Esophagus muscularis mucosa (tissue), 3 donors: ENCODE measurements at regions not wholly inside any gene's neighbourhood (a gene's known extent, or its start where the extent isn't known, plus 50 kb on each side); places are given as distances from the start of the nearest gene placed in this dataset.

Experiments used
- CTCF ChIP-seq, 3 experiments: fragments of 200-600 bp in 2 of 3; fragments of 450-650 bp in 1 of 3; sonication (generic) in 2 of 3; IDR thresholded peaks; one replicate each; pipeline ENCODE4 v1.5.1; 2017 to 2019; ENCODE audit warnings: antibody characterized with exemption in 3 of 3, mild to moderate bottlenecking in 2 of 3, moderate library complexity in 1 of 3
- EP300 ChIP-seq: sonication (generic); formaldehyde crosslinking; IDR thresholded peaks from one replicate; pipeline ENCODE4 v1.6.1; 2017; ENCODE audit warnings: antibody characterized with exemption

- TF ChIP-seq EP300: no peak
- TF ChIP-seq CTCF (IDR thresholded peaks at IDR 0.05): no peak
These were observed 341.5 kb upstream of the DNAJC19 start for GRCh38 chr3:181330821-181331563.
